ENCODE measurements at regions not wholly inside any gene's neighbourhood (a gene's known extent, or its start where the extent isn't known, plus 50 kb on each side); places are given as distances from the start of the nearest gene placed in this dataset.

DNA sequence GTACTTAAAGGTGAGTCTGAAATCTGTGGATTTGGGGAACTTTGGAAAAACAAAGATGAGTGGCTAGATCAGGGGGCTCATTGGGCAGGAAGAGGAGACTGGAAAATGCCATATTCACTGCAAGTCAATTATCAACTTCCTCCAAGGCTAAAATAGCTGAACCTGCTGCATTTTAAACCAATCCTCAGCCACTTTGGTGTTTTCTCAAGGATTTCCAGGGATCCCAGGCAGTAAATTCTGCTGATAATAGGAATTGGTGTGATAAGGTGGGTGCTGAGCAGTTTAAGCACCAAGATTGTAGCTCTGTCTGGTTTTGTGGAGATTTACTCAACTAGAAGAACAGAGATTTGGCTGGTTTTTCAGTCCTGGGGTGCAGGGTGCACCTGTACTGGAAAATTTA is 153.9 kb upstream of the CAMK1G start:
- Mint-ChIP-seq H3K9me3 (no peaks in the 10 kb centered on the region), H3K4me1 (ENCODE audit: low read depth) (peaks cover 23% of the 10 kb centered on the region), H3K4me3 (no peak overlapping the region), H3K36me3 (ENCODE audit: low read depth) (no peaks in the 10 kb centered on the region), H3K27me3 (ENCODE audit: insufficient read depth) (peaks cover 2% of the 10 kb centered on the region), H3K27ac (no peak overlapping the region)
- TF ChIP-seq, protein P1, sequence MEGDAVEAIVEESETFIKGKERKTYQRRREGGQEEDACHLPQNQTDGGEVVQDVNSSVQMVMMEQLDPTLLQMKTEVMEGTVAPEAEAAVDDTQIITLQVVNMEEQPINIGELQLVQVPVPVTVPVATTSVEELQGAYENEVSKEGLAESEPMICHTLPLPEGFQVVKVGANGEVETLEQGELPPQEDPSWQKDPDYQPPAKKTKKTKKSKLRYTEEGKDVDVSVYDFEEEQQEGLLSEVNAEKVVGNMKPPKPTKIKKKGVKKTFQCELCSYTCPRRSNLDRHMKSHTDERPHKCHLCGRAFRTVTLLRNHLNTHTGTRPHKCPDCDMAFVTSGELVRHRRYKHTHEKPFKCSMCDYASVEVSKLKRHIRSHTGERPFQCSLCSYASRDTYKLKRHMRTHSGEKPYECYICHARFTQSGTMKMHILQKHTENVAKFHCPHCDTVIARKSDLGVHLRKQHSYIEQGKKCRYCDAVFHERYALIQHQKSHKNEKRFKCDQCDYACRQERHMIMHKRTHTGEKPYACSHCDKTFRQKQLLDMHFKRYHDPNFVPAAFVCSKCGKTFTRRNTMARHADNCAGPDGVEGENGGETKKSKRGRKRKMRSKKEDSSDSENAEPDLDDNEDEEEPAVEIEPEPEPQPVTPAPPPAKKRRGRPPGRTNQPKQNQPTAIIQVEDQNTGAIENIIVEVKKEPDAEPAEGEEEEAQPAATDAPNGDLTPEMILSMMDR (IDR thresholded peaks at IDR 0.05): no peak
- no peak for DNase-seq

DNA sequence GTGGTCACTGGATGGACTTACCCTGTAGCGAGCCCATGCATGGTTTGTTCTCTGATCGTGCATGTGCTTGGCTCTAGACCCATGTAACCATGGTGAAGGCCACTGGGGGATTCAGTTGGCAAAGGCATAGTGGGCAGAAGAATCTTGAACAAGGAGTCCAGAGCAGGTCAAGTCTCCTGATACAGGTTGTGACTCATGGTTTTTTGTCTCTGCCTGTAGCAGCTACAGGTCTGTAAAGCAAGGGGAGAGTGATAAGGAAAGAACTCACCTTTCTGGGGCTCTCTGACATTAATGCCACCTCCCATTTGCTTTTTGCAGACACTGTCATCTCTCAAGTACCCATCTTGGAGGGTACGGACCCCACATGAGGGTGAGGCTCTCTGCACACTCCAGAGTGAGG is 153.4 kb upstream of the CAMK1G start:
- no peaks in the 10 kb centered on the region for H3K36me3 Mint-ChIP-seq (ENCODE audit: low read depth)
- TF ChIP-seq, protein P1 (IDR thresholded peaks at IDR 0.05): no peak
- H3K9me3 Mint-ChIP-seq: no peaks in the 10 kb centered on the region
- no peak overlapping the region for H3K4me3 Mint-ChIP-seq
- no peak overlapping the region for H3K27ac Mint-ChIP-seq
- peaks cover 2% of the 10 kb centered on the region for H3K27me3 Mint-ChIP-seq (ENCODE audit: insufficient read depth)
- H3K4me1 Mint-ChIP-seq (ENCODE audit: low read depth): peaks cover 27% of the 10 kb centered on the region
- no peak for DNase-seq

DNA sequence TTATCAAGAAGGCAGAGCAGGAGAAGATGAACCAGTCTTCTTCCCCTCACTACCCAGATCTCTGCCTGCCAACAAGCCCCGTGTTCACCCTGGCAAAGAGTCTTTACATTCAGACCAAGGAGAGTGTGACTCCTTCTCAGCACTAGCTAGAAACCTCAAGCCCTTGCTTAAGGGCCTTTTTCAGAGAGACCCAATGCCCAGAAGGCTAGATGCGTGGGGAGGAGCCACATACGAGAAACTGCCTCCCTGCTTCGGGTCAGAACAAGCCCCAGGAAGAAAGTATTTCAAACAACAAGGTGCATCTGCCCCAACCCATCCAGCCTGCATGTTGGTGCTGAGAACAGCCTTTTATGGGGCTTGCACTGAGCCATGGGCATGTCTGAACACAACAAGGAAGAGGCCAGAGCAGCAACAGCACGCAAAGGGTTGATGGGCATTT is 152.7 kb upstream of the CAMK1G start:
- TF ChIP-seq, protein P1 (IDR thresholded peaks at IDR 0.05): no peak
- Mint-ChIP-seq H3K36me3 (ENCODE audit: low read depth) (no peaks in the 10 kb centered on the region), H3K4me1 (ENCODE audit: low read depth) (peaks cover 35% of the 10 kb centered on the region), H3K9me3 (no peaks in the 10 kb centered on the region), H3K27ac (no peak overlapping the region), H3K4me3 (no peak overlapping the region), H3K27me3 (ENCODE audit: insufficient read depth) (peaks cover 2% of the 10 kb centered on the region)
- no peak for DNase-seq

DNA sequence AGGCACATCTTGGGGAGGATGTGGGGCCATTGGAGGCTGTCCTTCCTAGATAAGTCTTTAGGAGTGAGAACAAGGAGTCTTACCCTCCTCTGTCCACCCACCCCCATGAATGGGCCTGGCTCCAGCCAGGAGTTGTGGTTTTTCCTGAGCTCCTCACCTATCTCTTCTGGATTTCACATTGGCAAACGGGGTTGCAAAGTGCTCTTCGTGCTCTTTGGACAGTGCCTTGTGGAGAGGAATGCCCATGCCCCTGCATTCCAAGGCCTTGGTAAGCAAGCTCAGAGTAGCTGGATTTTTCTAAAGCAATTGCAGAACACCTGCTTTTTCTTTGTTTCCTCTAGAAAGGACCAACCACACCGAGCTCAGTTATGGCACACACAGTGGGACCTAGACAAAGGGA is 152.1 kb upstream of the CAMK1G start:
- TF ChIP-seq, protein P1 (IDR thresholded peaks at IDR 0.05): no peak
- H3K27ac Mint-ChIP-seq: no peak overlapping the region

DNA sequence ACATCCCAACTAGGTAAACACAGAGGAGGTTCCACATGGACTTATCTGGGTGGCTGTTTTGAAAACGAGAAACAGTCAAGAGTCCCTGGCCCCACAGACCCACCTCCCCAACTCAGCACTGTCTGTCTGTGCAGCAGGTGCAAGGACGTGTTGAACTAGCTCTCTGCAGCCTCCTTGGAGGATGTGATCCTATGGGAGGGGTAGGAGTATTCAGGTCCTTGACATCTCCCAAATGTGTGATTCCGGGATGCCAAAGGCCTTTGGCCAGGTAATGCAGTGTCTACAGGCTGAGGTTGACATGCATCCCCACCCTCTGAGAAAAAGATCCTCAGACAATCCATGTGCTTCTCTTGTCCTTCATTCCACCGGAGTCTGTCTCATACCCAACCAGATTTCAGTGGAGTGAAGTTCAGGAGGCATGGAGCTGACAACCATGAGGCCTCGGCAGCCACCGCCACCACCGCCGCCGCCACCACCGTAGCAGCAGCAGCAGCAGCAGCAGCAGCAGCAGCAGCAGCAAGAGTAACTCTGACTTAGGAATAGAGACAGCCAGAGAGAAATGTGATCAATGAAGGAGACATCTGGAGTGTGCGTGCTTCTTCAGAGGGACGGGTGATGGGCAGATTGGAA is 151.6 kb upstream of the CAMK1G start:
- Mint-ChIP-seq H3K4me1 (ENCODE audit: low read depth) (peaks cover 37% of the 10 kb centered on the region), H3K9me3 (no peaks in the 10 kb centered on the region), H3K27me3 (ENCODE audit: insufficient read depth) (peaks cover 2% of the 10 kb centered on the region), H3K4me3 (no peak overlapping the region), H3K36me3 (ENCODE audit: low read depth) (no peaks in the 10 kb centered on the region), H3K27ac (no peak overlapping the region)
- TF ChIP-seq, protein P1 (IDR thresholded peaks at IDR 0.05): no peak
- DNase-seq: no peak

More for the DNA sequence above, 152.1 kb upstream of the CAMK1G start:
- no peak for DNase-seq
- no peaks in the 10 kb centered on the region for H3K9me3 Mint-ChIP-seq
- no peaks in the 10 kb centered on the region for H3K36me3 Mint-ChIP-seq (ENCODE audit: low read depth)
- H3K4me3 Mint-ChIP-seq: no peak overlapping the region
- H3K4me1 Mint-ChIP-seq (ENCODE audit: low read depth): peaks cover 37% of the 10 kb centered on the region
- H3K27me3 Mint-ChIP-seq (ENCODE audit: insufficient read depth): peaks cover 2% of the 10 kb centered on the region

All from HFFc6 (cell line).